GM13976 (cell line): ENCODE measurements at regions not wholly inside any gene's neighbourhood (a gene's known extent, or its start where the extent isn't known, plus 50 kb on each side); places are given as distances from the start of the nearest gene placed in this dataset.
"Not testable (repeated sequence)": the region's sequence is repeated elsewhere in the genome, so short reads cannot be mapped to it uniquely, and the experiment has no call there.

ENCODE experiments used
- DNase-seq: peaks from one replicate; pipeline ENCODE4 v3.0.0; 2012; ENCODE audit warnings: low spot score
- CTCF ChIP-seq: IDR thresholded peaks from 2 replicates; pipeline ENCODE4 v1.5.1; 2012; ENCODE audit warnings: borderline replicate concordance, mild to moderate bottlenecking; ENCODE audit not compliant: insufficient read depth; ENCODE audit errors: extremely low read depth, missing control alignments, control extremely low read depth
- in situ Hi-C: fragments of 300-500 bp; cut with MboI; formaldehyde crosslinking; loops from one replicate; pipeline ENCODE4 v1.12.0; 2022; ENCODE audit warnings: low sequenced_read_pairs, mixed read lengths, inconsistent platforms; ENCODE audit not compliant: unreplicated experiment

- TF ChIP-seq CTCF = no peak
- in situ Hi-C loops = no loop called here
- no peak for DNase-seq
These were observed 731.9 kb upstream of the PCDH10 start for GRCh38 chr4:132417220-132417619.

- no peak for TF ChIP-seq CTCF
- in situ Hi-C loops = no loop called here
- DNase-seq = no peak
These were observed 722.0 kb upstream of the PCDH10 start for GRCh38 chr4:132427125-132427524.

GRCh38 chr4:132437117-132437516, 712.0 kb upstream of the PCDH10 start:
- no peak for DNase-seq
- TF ChIP-seq CTCF = no peak
- in situ Hi-C loops = no loop called here

- no peak for TF ChIP-seq CTCF
- no peak for DNase-seq
- in situ Hi-C loops = no loop called here
These were observed 703.7 kb upstream of the PCDH10 start for GRCh38 chr4:132445386-132445785.

GRCh38 chr4:132457987-132458386, 691.1 kb upstream of the PCDH10 start:
- in situ Hi-C loops, DNase-seq: not testable (repeated sequence)

DNA sequence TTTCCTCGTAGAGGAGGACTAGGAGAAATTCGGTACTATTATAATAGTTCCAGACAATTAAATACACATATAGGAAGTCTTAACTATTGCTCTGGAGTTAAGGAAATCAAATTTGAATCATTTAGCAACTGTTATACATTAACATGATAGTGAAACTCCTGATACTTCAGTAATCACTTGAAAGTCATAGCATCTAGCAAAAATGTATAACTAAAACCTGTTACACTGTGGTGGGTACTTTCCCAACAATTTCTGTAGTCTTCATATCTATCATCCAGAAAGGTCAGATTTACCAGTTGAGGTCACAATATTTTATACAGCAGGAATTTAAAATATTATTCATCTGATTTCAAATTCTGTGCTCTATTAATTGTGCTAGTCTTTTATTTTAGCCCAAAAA, 669.6 kb upstream of the PCDH10 start:
- no peak for DNase-seq
- in situ Hi-C loops = no loop called here
- no peak for TF ChIP-seq CTCF

- in situ Hi-C loops = no loop called here
- DNase-seq = no peak
- TF ChIP-seq CTCF = no peak
These were observed 660.5 kb upstream of the PCDH10 start for GRCh38 chr4:132488555-132488954.
